HG03469 (cell line): ENCODE measurements at regions not wholly inside any gene's neighbourhood (a gene's known extent, or its start where the extent isn't known, plus 50 kb on each side); places are given as distances from the start of the nearest gene placed in this dataset.

Source experiments
- ATAC-seq: cut with Tn5 transposase; IDR thresholded peaks from one replicate; pipeline ENCODE4 v1.9.1; 2021; ENCODE audit warnings: mild to moderate bottlenecking, moderate library complexity, moderate number of reproducible peaks; ENCODE audit not compliant: unreplicated experiment

DNA sequence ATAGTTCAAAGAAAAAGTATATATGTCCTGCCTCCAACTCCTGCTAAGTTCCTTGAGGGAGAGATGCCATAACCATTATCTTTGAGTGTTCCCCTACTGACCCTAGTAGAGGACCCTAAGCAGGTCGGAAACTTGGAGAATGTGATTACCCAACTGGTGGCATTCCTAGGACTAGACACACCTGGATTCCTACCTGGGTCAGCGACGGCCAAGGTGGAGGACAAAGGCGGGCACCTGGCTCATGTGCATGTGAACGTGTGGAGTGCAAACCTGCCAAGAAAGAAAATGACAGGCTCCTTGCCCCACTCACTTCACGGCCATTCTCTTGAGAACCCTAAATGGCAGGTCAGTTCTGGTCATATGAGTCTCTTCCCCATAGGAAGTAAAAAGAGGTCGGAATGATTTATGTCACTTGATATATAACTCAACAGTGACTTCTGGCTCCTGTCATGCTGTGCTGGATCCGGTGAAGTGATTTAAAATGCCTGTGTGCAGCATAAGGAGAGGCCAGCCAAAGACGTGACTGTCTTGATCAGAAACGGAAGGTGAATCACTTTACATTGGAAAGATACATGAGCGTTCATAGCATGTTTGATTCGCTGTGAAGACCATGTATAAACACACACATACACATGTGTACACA, 371.6 kb downstream of the EIPR1 start:
- no peak for ATAC-seq

DNA sequence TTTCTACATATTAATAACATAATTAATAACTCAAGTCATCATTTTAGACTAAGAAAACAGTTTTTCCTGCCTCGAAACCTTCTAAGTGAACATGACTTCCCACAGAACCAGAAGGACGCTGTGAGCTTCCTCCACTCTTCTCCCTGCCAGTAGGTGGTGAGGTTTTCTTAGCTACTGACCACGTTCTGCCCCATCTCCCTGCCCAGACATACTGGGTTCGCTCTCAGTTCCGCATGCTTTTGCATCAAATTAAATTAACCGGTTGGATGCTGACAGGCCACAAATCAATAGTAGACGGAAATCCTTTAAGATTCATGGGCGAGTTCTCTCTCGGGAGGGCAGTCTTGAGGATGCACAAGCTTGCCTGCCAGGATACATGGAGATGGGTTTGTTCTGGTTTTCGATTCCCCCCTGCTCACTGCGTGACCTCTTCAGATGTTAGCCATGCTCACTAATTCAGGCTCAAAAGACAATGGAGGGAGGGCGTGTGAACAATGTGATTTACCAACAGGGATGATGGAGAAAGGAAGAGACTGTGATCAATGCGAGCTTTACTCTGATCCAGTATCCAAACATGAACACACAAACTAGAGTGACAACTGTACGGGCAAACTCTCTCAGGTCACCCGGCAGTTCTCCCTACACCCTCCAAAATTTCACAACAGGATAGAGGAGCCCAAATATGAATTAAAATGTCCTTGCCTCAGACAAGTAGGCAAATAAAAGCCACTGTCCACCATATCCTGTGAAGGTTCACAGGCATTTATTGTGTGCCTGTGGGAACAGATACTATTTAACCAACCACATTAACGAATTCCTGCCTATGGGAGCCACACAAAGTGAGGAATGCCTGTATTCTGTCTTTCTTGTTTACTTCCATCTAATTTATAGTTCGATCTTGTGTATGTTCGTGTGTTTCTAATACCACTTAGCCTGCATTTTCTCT, 375.7 kb downstream of the EIPR1 start:
- ATAC-seq = peak; percentile 64

DNA sequence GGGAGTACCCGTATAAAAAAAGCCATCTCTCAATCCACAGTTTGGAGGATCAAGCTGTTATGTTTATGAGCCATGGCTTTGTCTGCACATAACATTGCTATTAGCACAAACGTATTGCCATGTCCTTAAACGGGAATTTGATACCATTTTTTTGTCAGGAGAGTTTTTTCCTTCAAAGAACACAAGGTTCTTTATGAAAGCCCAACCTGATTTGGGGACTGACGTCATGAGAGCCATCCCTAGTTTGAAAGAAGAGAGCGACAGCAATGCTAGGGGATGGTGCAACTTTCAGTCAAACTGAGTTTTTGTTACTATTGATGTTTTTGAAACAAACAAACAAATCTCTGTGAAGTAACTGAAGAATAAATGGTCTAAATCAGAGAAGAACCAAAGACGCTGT, 376.6 kb downstream of the EIPR1 start:
- no peak for ATAC-seq

DNA sequence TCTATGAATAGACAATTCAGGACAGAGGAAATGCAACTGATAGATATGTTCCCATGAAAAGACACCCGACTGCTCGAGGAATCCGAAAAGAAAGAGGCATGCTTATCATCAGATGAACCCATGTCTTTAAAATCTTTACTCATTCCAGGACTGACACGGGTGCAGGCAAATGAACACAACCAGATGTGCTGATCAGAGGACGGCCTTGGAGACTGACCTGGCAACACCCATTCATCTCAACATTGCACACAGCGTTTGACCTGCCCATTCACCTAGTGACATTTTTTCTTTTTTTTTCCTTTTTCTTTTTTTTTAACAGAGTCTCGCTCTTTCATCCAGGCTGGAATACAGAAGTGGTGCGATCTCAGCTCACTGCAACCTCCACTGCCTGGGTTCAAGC, 377.5 kb downstream of the EIPR1 start:
- no peak for ATAC-seq

DNA sequence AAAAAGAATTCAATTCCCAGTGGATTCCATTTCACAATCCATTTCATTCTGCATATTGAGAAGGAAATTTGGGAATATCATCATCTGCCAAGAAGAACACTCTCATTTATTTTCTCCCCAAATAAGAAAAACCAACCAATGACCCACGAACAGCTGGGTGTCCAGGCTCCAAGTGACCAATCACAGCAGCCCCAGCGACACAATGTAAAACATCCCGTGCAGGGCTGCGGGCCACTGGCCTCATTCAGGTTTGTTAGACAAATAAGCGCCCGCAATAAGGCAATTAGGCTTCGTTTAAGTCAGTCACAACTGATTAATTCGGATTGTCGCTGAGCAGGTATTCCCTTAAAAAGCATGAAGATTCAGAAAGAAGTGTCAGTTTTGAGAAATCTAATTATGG, 378.6 kb downstream of the EIPR1 start:
- no peak for ATAC-seq

DNA sequence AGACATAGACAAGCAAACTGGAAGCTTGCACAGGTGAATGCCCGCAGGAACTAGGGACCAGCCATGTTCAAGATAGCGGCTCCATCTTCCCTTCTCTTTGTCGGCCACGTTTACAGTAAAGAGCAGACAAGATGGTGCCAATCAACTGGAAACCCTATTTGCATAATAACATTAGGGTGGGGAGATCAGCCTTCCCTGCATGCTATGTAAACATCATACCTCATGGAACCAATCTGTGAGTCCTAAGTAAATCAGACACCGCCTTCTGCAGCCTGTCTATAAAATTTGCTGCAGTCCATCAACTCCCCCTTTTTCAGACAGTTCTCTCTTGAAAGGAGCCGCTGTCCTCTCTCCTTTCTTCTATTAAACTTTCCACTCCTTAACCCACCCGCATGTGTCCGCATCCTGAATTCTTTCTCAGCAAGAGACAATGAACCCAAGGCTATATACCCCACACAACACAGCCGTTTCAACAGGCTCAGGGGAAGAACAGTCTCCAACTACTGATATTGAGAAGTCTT, 384.4 kb downstream of the EIPR1 start:
- no peak for ATAC-seq

DNA sequence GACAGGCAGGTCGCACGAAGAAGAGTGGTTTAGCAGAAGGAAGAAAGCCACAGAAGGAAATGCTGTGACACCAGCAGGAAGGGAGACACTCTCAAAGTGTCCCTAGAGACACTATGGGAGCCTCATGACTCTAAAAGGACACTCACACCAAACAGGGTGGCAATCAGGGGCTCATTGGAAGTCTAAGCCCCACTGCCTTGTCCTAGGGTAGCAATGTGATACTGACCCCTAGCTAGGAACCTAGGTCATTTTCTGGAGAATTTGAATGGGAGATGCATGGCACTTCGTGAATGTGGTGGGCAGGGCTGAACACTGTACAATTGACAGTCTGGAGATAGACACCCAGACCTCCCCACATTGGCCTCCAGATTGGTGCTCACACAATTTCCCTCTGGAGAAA, 385.0 kb downstream of the EIPR1 start:
- ATAC-seq = no peak

DNA sequence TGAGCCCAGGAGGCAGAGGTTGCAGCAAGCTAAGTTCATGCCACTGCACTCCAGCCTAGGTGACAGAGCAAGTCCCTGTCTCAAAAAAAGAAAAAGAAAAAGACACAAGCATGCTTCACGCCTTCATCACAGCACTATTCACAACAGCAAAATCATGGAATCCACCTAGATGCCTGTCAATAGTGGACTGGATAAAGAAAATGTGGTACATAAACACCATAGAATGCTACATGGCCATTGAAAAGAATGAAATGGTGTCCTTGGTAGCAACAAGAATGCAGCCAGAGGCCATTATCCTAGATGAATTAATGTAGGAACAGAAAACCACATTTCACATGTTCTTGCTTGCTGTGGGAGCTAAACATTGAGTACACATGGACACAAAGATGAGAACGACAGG, 392.6 kb downstream of the EIPR1 start:
- ATAC-seq = no peak

DNA sequence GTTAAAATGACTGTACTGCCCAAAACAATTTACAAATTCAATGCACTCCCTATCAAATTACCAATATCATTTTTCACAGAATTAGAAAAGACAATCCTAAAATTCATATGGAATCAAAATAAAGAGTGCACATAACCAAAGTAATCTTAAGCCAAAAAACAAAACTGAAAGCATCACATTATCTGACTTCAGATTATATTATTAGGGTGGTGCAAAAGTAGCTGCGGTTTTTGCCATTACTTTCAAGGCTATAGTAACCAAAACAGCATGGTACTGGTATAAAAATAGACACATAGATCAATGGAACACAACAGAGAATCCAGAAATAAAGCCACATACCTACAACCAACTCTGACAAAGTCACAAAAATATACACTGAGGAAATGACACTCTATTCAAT, 396.6 kb downstream of the EIPR1 start:
- ATAC-seq = no peak

DNA sequence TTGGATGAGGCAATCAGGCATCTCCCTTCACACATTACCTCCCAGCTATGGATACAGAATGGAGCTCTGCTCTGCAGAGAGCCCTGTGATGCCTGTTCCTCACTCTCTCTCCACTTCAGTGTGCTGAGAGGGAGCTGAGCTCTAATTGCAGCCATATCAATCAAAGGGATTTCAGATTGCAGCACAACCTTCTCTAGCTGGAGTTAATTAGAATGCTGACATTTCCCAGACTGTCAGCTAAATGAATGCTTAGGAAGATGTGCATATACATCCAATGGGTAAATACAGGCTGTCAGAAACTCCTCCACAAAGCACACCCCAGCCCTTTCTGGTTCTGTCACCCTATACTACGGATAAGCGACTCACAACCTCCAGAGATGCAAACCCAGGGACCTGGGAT, 402.6 kb downstream of the EIPR1 start:
- ATAC-seq = no peak

DNA sequence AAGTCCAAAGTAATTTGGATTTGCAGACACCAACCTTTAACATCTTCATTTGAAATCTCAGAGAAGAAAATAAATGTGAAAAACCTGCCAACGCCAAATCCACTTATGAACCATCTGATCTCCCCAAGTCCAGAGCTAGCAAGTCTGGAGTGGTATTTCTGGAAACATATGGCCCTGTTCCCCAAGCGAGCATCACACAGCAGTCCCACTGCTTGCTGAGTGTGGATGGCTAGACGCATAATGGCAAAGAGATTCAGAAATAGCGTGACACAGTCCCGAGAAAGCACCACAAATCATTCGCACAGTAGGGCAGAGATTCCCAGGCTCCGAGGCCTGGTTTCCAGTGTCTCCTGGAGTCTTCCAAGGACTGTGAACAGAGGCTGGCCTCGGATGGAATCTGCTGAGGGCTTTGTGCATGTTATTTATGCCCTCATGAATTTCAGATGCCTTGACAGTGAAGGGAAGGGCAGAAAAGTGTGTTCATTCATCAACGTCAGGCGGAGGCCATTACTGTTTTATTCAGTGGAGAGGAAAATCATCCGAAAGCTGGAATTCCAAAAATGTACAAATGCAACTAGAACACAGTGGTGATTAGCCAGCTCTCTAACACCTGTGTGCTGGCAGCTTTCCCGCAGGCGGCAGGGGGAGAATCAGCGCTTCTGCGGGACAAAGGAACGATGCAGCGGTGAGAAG, 417.0 kb downstream of the EIPR1 start:
- ATAC-seq = no peak

DNA sequence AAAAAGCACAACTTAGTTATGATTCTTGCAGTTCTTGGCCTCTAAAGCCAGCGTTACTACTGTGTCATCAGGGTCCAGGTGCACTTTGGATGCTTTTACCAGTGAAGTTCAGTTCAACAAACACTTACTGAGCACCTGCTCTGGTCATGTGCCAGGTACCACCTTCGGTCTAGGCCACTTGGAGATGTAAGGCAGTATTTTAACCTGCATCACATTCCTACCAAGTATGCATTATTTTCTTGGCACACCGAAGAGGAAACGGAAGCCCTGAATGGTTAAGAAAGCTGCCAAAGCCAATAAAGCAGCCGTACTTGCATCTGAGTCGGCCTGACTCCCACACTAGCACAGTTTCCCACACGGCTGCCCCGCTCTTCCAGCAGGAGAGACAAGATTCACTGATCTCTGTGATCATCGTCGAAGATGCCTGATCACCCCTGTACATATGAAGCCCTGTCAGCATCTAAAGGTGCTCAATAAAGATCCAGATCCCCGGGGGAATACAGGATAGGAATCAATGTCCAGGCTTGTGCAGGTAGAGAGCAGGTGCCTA, 427.1 kb downstream of the EIPR1 start:
- no peak for ATAC-seq

- no peak for ATAC-seq
Observed at GRCh38 chr2:2947406-2947805, 430.2 kb downstream of the EIPR1 start.

DNA sequence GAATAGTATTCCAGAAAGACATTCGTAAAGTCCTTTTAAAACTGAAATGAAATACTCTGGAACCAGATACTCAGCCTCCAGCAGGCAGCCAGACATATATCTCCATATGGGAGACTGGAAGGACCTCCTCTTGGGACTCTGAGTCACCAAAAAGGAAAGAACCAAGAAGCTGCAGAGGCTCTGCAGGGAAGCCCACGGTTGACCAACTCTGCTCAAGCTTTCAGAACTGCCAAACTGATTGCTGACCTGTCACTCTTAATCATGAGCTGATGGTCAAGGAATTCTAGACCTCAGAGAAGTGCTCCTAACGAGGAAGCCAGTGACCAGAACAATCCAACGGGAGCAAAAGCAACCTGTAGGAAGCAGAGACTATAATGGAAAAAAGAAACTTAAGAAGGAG, 434.7 kb downstream of the EIPR1 start:
- no peak for ATAC-seq

DNA sequence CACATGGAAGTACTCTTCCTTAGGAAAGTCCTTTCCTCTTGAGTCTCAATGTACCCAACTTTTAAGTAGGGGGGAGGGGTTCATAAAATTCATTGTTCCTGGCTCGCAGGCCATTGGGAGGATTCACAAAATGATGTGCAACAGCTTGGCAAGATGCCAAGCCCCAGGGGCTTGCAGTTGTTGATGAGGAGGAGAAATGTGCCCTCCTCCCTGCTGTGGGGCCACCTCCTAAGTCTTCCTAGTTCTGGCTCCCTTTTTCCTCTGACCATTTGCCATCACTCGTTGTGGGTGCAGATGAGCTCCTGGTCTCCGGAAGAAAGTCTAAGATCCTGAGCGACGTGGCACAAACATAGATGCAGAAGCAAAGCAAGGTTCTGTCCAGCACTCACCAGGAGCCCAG, 435.4 kb downstream of the EIPR1 start:
- ATAC-seq = no peak

- no peak for ATAC-seq
Observed at GRCh38 chr2:2941205-2941604, 436.4 kb downstream of the EIPR1 start.

DNA sequence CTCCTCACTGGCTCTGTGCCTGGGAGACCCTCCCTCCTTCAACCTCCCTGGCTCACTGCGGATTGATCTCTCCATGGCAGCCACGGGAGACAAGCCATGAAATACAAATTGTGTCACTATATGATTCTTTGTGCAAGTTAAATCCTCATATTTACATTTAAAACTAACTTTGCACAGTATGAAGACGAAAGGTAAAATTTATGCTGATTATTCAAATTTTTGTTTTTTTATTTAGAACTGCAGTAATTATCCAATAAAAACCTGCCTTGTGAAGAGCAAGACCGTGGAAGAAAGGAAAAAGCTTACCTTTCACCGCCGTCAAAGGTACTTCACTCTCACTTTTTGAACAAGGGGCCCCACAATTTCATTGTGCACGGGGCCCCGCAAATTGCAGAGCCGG, 436.9 kb downstream of the EIPR1 start:
- ATAC-seq = no peak

DNA sequence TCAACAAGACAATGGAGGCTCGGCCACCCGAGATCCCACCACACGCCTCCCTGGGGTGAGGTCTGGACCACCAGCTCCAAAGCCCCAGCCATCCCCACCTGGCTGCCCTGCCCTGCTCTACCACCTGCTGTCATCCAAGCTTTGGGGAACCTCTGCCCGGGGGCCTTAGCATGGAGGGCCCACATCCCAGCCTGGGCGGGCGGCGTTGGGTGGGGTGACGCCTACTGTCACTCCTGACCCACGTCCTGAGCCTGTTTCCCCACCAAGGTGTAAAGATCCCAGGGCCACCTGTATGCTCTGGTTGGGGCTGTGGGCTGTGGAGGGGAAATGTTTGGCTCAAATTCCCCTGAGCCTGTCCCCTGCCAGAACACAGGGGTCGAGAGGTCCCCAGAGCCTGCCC, 437.6 kb downstream of the EIPR1 start:
- no peak for ATAC-seq

GRCh38 chr2:2939078-2939795, 438.4 kb downstream of the EIPR1 start:
- no peak for ATAC-seq

- ATAC-seq = no peak
Observed at GRCh38 chr2:2938481-2938880, 439.1 kb downstream of the EIPR1 start.
